ENCODE measurements at regions not wholly inside any gene's neighbourhood (a gene's known extent, or its start where the extent isn't known, plus 50 kb on each side); places are given as distances from the start of the nearest gene placed in this dataset.

DNA sequence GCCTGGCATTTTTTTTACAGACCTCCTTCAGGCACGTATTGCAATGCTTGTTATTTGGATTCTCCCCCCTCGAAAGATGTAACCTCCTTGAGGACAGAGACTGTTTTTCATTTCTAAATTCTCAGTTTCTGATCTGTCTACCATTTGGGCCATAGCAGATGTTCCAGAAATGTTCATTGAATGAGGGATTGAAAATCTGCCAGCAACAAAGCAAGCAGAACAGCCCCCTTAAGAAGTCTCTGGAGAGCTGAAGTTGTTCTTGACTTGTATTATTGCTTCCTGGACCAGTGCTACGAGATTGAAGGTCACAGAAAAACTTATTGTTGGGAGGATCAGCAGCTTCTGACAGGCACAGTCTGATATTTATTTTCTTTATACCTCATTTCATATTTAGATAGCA lies 355.5 kb downstream of the EPHA4 start:
- Mint-ChIP-seq H3K9me3 (no peaks in the 10 kb centered on the region), H3K36me3 (ENCODE audit: low read depth) (no peaks in the 10 kb centered on the region), H3K27me3 (ENCODE audit: low read depth) (no peaks in the 10 kb centered on the region), H3K27ac (ENCODE audit: unreplicated experiment) (peak overlapping the region; percentile 94), H3K4me3 (no peak overlapping the region), H3K4me1 (no peaks in the 10 kb centered on the region)
- TF ChIP-seq, protein P1, sequence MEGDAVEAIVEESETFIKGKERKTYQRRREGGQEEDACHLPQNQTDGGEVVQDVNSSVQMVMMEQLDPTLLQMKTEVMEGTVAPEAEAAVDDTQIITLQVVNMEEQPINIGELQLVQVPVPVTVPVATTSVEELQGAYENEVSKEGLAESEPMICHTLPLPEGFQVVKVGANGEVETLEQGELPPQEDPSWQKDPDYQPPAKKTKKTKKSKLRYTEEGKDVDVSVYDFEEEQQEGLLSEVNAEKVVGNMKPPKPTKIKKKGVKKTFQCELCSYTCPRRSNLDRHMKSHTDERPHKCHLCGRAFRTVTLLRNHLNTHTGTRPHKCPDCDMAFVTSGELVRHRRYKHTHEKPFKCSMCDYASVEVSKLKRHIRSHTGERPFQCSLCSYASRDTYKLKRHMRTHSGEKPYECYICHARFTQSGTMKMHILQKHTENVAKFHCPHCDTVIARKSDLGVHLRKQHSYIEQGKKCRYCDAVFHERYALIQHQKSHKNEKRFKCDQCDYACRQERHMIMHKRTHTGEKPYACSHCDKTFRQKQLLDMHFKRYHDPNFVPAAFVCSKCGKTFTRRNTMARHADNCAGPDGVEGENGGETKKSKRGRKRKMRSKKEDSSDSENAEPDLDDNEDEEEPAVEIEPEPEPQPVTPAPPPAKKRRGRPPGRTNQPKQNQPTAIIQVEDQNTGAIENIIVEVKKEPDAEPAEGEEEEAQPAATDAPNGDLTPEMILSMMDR (conservative IDR thresholded peaks at IDR 0.05) = no peak
- no peak for DNase-seq (ENCODE audit: low read depth, low spot score)

DNA sequence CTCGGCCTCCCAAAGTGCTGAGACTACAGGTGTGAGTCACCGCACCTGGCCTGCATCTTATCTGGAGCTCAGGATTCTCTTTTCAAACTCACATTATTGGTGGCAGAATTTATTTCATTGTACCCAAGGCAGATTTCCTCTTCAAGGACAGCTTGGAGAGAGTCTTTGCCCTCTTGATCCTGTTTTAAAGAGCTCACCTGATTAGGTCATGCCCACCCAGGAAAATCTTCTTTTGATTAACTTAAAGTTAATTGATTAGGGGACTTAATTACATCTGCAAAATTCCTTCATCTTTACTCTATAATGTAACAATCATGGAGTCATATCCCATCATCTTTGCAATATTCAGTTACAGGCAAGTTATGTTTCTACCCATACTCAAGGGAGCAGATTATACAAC lies 346.4 kb downstream of the EPHA4 start:
- H3K27me3 Mint-ChIP-seq (ENCODE audit: low read depth) = no peaks in the 10 kb centered on the region
- H3K36me3 Mint-ChIP-seq (ENCODE audit: low read depth) = no peaks in the 10 kb centered on the region
- H3K9me3 Mint-ChIP-seq = no peaks in the 10 kb centered on the region
- H3K4me1 Mint-ChIP-seq = no peaks in the 10 kb centered on the region
- H3K4me3 Mint-ChIP-seq = no peak overlapping the region
- TF ChIP-seq, protein P1 (conservative IDR thresholded peaks at IDR 0.05) = no peak
- H3K27ac Mint-ChIP-seq (ENCODE audit: unreplicated experiment) = no peak overlapping the region
- no peak for DNase-seq (ENCODE audit: low read depth, low spot score)

DNA sequence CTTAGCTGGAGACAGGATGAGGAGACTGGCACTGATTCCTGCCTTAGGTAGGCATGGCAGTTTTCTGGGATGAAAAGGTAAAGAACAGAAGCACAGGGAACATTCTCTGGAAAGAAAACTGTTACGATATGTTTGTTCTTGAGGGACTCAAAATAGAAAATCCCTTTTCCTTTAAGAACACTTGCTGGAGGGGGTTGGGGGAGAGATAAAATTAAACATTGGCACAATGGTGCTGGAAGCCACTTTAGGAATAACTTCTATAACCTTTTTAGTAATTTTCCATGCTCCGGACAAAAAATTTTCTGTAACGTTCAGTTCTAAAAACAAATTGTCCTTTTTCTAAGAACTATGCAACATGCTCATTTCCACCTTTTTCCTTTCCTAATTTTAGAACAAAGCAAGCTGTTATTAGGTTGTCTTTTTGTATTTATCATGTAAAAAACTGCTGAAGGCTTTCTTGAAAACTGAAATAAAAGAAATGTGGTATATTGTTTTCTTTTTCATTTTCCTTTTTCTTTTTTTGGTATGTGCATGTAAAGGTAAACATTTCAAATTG lies 343.8 kb downstream of the EPHA4 start:
- DNase-seq (ENCODE audit: low read depth, low spot score) = no peak
- Mint-ChIP-seq H3K36me3 (ENCODE audit: low read depth) (no peaks in the 10 kb centered on the region), H3K27ac (ENCODE audit: unreplicated experiment) (no peak overlapping the region), H3K9me3 (no peaks in the 10 kb centered on the region), H3K4me3 (no peak overlapping the region), H3K27me3 (ENCODE audit: low read depth) (no peaks in the 10 kb centered on the region), H3K4me1 (no peaks in the 10 kb centered on the region)
- TF ChIP-seq, protein P1 (conservative IDR thresholded peaks at IDR 0.05) = no peak

DNA sequence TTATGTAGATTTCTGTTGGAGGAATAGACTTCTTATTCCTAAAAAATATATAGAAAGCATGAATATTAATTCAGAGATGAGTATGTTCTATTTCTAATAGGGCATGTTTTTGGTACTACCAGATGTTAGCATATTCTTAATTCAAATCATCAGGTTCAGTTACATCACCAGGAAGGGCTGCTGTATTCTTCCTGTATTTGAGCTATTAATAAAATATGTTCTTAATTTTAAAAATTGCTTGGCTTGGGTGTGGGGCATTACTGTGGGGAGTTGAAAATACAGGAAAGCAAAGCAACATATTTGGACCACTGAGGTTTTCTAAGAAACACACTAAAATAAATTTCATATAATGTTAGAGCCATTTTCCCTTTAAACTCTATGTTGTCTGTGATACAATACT lies 343.0 kb downstream of the EPHA4 start:
- Mint-ChIP-seq H3K4me3 (no peak overlapping the region), H3K27me3 (ENCODE audit: low read depth) (no peaks in the 10 kb centered on the region), H3K4me1 (no peaks in the 10 kb centered on the region), H3K27ac (ENCODE audit: unreplicated experiment) (no peak overlapping the region), H3K36me3 (ENCODE audit: low read depth) (no peaks in the 10 kb centered on the region), H3K9me3 (no peaks in the 10 kb centered on the region)
- DNase-seq (ENCODE audit: low read depth, low spot score) = no peak
- TF ChIP-seq, protein P1 (conservative IDR thresholded peaks at IDR 0.05) = no peak

DNA sequence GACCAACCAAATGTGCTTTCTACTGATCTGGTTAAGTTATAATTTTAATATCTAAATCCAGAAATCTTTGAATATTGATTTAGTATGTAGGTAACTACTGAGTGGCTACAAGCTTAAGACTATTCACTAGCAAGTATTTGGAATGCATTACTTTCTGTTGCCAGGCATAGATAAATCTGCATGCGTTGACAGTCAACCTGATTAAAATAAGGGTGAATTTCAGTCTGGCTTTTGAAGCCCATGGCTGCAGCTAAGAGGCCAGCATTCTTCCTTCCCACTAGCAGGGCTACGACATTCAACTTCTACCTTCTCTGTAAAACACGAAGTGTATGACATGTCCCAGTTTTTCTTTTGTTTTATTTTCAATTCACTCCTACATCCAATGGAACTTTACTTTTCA lies 340.6 kb downstream of the EPHA4 start:
- H3K4me1 Mint-ChIP-seq = no peaks in the 10 kb centered on the region
- DNase-seq (ENCODE audit: low read depth, low spot score) = no peak
- TF ChIP-seq, protein P1 (conservative IDR thresholded peaks at IDR 0.05) = no peak
- H3K9me3 Mint-ChIP-seq = no peaks in the 10 kb centered on the region
- H3K27ac Mint-ChIP-seq (ENCODE audit: unreplicated experiment) = no peak overlapping the region
- H3K27me3 Mint-ChIP-seq (ENCODE audit: low read depth) = no peaks in the 10 kb centered on the region
- H3K4me3 Mint-ChIP-seq = no peak overlapping the region
- no peaks in the 10 kb centered on the region for H3K36me3 Mint-ChIP-seq (ENCODE audit: low read depth)

DNA sequence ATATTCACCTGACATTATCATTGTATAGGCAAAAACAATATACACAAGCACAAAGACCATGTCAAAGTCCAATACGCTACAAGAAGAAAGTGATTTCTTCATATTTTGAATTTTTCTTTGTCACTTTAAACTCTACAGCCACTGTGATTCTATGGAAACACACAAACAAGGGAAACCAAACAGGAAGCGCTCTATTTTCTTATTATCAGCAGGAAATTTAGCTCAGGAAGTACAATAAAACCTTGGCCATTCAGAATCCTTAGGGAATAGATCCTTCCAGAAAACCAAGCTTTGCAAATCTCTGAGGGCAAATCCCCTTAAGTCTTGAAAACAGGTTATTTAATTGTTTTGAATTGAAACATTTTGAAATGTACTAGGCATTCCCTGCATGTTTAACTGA lies 336.2 kb downstream of the EPHA4 start:
- Mint-ChIP-seq H3K36me3 (ENCODE audit: low read depth) (no peaks in the 10 kb centered on the region), H3K4me3 (no peak overlapping the region), H3K27me3 (ENCODE audit: low read depth) (no peaks in the 10 kb centered on the region), H3K9me3 (no peaks in the 10 kb centered on the region), H3K27ac (ENCODE audit: unreplicated experiment) (no peak overlapping the region), H3K4me1 (no peaks in the 10 kb centered on the region)
- DNase-seq (ENCODE audit: low read depth, low spot score) = no peak
- TF ChIP-seq, protein P1 (conservative IDR thresholded peaks at IDR 0.05) = no peak
